WERI-Rb-1 (cell line): ENCODE measurements at regions not wholly inside any gene's neighbourhood (a gene's known extent, or its start where the extent isn't known, plus 50 kb on each side); places are given as distances from the start of the nearest gene placed in this dataset.

Experiments used
- DNase-seq: peaks from one replicate; pipeline ENCODE4 v3.0.0-alpha.2; 2020
- H3K27ac ChIP-seq: fragments of 250-450 bp; sonication (Bioruptor Pico); 2 replicates; pipeline ENCODE4 v1.5.1; 2020; ENCODE audit warnings: mild to moderate bottlenecking, moderate library complexity
- H3K27me3 ChIP-seq: fragments of 250-450 bp; sonication (Bioruptor Pico); 2 replicates; pipeline ENCODE4 v1.5.1; 2021; ENCODE audit warnings: mild to moderate bottlenecking, low read depth, moderate library complexity; ENCODE audit not compliant: insufficient read depth, severe bottlenecking
- H3K36me3 ChIP-seq: fragments of 250-450 bp; sonication (Bioruptor Pico); 2 replicates; pipeline ENCODE4 v1.5.1; 2020; ENCODE audit warnings: mild to moderate bottlenecking, moderate library complexity
- H3K4me3 ChIP-seq: 2 replicates; pipeline ENCODE4 v1.5.1; 2011; ENCODE audit warnings: low read depth, mild to moderate bottlenecking, control low read depth, low read length
- H3K9me3 ChIP-seq: fragments of 250-450 bp; sonication (Bioruptor Pico); 2 replicates; pipeline ENCODE4 v1.5.1; 2021; ENCODE audit warnings: mild to moderate bottlenecking, moderate library complexity; ENCODE audit not compliant: severe bottlenecking
- TF ChIP-seq, protein P1 (sequence below): IDR thresholded peaks from 2 replicates; pipeline ENCODE4 v1.5.1; 2011; ENCODE audit warnings: low read depth, mild to moderate bottlenecking, control low read depth, inconsistent platforms, low read length

DNA sequence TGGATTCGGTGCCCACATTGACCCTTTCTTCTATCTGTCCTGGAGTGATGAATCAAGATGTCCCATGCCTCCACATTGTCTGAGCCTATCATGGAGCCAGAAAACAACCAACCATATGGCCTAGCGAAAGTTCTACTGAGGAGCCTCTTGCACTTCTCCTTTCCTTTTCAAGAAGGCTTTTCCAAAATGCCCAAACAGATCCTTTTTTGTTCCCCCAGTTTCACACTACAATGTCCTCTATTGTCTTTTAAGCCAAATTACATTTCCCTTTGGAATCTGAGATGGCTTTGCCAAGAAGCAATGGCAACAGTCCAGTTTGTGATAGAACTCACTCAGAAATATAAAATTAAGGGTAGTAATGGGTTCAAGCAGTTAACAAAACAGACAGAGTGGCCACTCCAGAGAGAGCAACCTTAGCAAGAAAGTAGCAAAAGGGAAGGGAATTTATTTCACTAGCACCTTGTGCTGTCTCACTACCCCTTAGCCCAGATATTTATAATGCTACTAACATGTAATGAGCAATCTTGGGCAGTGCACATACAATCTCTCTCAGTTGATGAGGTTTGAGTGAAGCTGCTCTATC lies 194.6 kb upstream of the PDE1C start:
- TF ChIP-seq, protein P1, sequence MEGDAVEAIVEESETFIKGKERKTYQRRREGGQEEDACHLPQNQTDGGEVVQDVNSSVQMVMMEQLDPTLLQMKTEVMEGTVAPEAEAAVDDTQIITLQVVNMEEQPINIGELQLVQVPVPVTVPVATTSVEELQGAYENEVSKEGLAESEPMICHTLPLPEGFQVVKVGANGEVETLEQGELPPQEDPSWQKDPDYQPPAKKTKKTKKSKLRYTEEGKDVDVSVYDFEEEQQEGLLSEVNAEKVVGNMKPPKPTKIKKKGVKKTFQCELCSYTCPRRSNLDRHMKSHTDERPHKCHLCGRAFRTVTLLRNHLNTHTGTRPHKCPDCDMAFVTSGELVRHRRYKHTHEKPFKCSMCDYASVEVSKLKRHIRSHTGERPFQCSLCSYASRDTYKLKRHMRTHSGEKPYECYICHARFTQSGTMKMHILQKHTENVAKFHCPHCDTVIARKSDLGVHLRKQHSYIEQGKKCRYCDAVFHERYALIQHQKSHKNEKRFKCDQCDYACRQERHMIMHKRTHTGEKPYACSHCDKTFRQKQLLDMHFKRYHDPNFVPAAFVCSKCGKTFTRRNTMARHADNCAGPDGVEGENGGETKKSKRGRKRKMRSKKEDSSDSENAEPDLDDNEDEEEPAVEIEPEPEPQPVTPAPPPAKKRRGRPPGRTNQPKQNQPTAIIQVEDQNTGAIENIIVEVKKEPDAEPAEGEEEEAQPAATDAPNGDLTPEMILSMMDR: no peak

DNA sequence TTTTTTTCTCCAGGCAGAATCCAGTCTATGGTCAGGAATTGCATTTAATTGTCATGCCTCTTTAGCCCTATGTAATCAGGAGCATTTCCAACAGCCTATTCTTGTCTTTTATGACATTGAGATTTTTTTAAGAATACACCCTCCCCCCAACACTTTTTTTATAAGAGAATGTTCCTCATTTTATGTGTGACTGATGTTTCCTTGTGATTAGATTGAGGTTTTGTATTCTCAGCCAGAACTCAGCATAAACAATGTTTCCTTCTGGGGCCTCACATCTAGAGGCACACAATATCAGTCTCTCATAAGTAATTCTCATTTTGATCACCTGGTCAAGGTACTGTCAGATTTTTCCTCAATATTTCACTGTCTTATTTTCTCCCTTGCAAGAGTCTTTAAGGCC lies 193.4 kb upstream of the PDE1C start:
- TF ChIP-seq, protein P1: no peak
- Histone ChIP-seq H3K27ac (no peak overlapping the region), H3K27me3 (no peaks in the 10 kb centered on the region), H3K9me3 (no peaks in the 10 kb centered on the region), H3K36me3 (no peaks in the 10 kb centered on the region; the same call in 1 of the 2 replicates), H3K4me3 (no peak overlapping the region)
- no peak for DNase-seq

More for the DNA sequence above, 194.6 kb upstream of the PDE1C start:
- Histone ChIP-seq H3K27me3 (no peaks in the 10 kb centered on the region), H3K36me3 (no peaks in the 10 kb centered on the region; the same call in 1 of the 2 replicates), H3K27ac (no peak overlapping the region), H3K4me3 (no peak overlapping the region), H3K9me3 (no peaks in the 10 kb centered on the region)
- DNase-seq: no peak

DNA sequence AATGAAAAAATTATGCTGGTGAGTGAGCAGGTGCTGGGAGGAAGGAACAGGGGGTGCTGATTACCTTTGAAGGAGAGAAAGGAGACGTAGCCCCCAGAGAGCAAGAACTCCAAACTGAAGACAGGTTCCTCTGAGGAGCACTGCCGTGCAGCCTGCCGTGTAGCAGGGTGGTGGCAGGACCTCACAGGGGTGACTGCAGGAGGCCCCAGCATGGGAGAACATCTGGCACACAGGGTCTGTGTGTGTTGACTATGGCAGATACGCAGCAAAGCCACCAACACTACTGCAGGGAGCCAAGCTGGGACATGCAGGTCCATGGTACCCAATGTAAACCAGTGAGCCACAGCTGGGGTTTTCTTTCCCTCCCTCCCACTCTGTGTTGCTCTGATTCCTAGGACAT lies 192.1 kb upstream of the PDE1C start:
- Histone ChIP-seq H3K27me3 (no peaks in the 10 kb centered on the region), H3K4me3 (no peak overlapping the region), H3K27ac (no peak overlapping the region), H3K9me3 (no peaks in the 10 kb centered on the region), H3K36me3 (no peaks in the 10 kb centered on the region; the same call in 1 of the 2 replicates)
- no peak for DNase-seq
- TF ChIP-seq, protein P1: no peak

DNA sequence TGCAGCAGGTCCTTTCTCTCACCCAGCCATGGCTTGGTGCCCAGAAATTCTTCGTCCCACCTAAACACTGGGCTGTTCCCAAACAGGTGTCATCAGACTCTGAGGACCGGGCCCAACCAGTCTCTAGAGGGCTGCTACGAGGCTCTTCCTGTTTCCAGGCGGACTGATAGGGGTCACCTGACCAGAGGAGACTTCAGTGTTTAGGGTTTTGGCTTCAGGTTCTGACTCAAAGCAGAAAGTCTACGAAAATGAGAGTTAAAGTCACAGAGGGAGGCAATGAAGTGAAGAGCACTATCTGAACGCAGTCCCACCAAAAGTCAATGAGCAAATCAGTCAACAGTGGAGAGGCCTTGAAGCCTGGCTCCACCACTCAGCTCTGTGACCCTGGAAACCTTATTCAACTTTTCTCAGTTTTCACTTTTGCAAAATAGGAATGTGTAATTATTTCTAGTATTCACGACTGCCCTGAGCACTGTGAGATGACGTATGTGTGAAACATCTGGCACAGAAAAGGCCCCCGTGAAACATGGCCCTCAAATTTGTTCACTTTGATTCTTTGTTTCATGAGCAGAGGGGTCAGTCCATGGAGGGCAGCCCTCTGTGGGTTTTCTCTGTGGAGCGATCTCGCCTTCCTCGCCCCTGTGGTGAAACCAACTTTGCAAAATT lies 189.9 kb upstream of the PDE1C start:
- DNase-seq: no peak
- H3K27ac ChIP-seq: no peak overlapping the region
- no peaks in the 10 kb centered on the region; the same call in 1 of the 2 replicates for H3K36me3 ChIP-seq
- no peaks in the 10 kb centered on the region for H3K9me3 ChIP-seq
- no peak overlapping the region for H3K4me3 ChIP-seq
- TF ChIP-seq, protein P1: no peak
- no peaks in the 10 kb centered on the region for H3K27me3 ChIP-seq

DNA sequence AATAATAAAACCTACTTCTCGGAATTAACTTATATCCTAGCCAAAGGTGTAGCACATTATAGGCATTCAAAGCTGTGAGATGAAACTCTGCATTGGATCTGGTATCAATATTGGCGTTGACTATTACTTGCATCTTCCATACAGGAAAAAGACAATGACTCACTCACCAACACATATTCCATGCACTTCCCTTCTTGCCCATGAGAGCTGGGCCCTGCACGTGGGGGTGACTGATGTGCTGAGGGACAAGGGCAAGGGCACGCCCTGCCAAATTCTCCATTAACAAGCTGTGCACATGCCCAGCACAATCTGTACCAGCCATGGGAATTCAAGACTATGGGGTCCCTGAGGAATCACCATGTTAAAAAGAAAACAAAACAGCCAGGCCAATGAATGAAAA lies 188.1 kb upstream of the PDE1C start:
- no peaks in the 10 kb centered on the region for H3K27me3 ChIP-seq
- TF ChIP-seq, protein P1: no peak
- H3K27ac ChIP-seq: peak overlapping the region; percentile 94
- no peak for DNase-seq
- H3K36me3 ChIP-seq: no peaks in the 10 kb centered on the region; the same call in 1 of the 2 replicates
- H3K4me3 ChIP-seq: no peak overlapping the region
- no peaks in the 10 kb centered on the region for H3K9me3 ChIP-seq

DNA sequence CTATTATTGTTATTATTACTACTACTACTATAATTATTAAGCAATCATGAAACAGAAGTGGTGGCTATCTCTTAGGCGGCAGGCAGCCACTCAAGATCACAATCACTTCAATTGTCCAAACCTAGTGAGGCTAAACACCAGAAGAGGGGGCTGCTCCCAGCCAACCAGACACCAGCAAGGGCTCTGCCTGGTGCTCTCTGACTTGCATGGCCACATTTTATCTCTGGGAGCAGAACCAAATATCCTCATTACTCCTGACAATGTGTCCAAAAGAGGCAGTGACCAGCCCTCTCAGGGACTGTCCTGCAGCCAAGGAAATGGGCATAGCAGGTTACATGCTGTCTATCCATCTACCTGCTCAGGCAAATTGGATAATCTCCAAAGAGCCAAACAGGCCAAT lies 187.4 kb upstream of the PDE1C start:
- Histone ChIP-seq H3K36me3 (no peaks in the 10 kb centered on the region), H3K27me3 (no peaks in the 10 kb centered on the region), H3K27ac (peak overlapping the region; percentile 94), H3K9me3 (no peaks in the 10 kb centered on the region), H3K4me3 (no peak overlapping the region)
- TF ChIP-seq, protein P1: peak; percentile 28; the same call in 1 of the 2 replicates
- DNase-seq: peak; percentile 68
